ENCODE measurements at regions not wholly inside any gene's neighbourhood (a gene's known extent, or its start where the extent isn't known, plus 50 kb on each side); places are given as distances from the start of the nearest gene placed in this dataset.

- TF ChIP-seq CTCF (IDR thresholded peaks at IDR 0.05; ENCODE audit: insufficient read depth, missing control alignments): no peak
- DNase-seq (ENCODE audit: insufficient read length, low spot score): no peak
- FAIRE-seq: no peak
Measured at GRCh38 chr12:127546721-127547505, 720.1 kb upstream of the TMEM132C start.

GRCh38 chr12:127548123-127548553 lies 718.8 kb upstream of the TMEM132C start:
- DNase-seq (ENCODE audit: insufficient read length, low spot score) (no peak), FAIRE-seq (no peak)
- no peak for TF ChIP-seq CTCF (IDR thresholded peaks at IDR 0.05; ENCODE audit: insufficient read depth, missing control alignments)

- no peak for TF ChIP-seq CTCF (IDR thresholded peaks at IDR 0.05; ENCODE audit: insufficient read depth, missing control alignments)
- no peak for FAIRE-seq
- no peak for DNase-seq (ENCODE audit: insufficient read length, low spot score)
Measured at GRCh38 chr12:127550271-127550670, 716.7 kb upstream of the TMEM132C start.

GRCh38 chr12:127552838-127553237 lies 714.1 kb upstream of the TMEM132C start:
- no peak for TF ChIP-seq CTCF (IDR thresholded peaks at IDR 0.05; ENCODE audit: insufficient read depth, missing control alignments)
- no peak for FAIRE-seq
- DNase-seq (ENCODE audit: insufficient read length, low spot score): no peak

DNA sequence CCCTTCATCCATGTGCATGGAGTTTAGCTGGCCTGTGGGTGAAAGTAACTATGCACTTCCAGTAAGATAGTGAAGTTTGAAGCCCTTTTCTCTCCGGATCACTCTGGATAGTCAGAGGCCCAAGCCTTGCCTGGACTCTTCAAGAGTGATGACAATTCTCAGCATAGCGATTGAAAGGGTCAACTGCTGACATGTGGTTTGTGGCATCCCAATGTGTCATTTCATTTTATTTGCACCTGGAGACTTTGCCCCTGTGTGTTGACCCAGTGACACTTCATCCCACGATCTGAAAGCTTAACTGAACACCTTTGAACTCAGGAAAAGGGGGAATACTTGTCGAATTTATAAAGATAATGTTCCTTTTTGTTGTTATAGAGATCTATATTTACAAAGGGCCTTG lies 711.9 kb upstream of the TMEM132C start:
- DNase-seq (ENCODE audit: insufficient read length, low spot score) (no peak), FAIRE-seq (no peak)
- no peak for TF ChIP-seq CTCF (IDR thresholded peaks at IDR 0.05; ENCODE audit: insufficient read depth, missing control alignments)

GRCh38 chr12:127556231-127556886 lies 710.6 kb upstream of the TMEM132C start:
- no peak for FAIRE-seq
- no peak for TF ChIP-seq CTCF (IDR thresholded peaks at IDR 0.05; ENCODE audit: insufficient read depth, missing control alignments)
- no peak for DNase-seq (ENCODE audit: insufficient read length, low spot score)

DNA sequence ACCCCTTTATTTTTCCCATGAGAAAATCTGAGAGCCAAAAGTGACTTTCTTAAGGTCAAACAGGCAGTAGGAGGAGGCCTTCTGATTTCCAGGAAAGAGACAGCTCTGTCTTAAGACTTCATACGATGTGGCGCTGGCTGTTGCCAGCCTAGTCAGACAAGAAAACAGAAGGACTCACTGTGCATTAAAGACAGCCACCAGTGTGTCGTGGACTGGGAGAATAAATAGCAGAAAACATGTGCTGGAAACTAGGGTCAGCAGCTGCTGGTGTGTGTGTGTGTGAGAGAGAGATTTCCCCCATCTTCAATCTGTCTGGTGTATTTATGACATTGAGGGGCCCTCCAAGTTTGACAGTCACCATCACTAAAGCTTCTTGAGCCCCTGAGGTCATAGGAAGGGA lies 708.6 kb upstream of the TMEM132C start:
- TF ChIP-seq CTCF (IDR thresholded peaks at IDR 0.05; ENCODE audit: insufficient read depth, missing control alignments): no peak
- FAIRE-seq (no peak), DNase-seq (ENCODE audit: insufficient read length, low spot score) (no peak)
